K562 (cell line): ENCODE measurements at regions not wholly inside any gene's neighbourhood (a gene's known extent, or its start where the extent isn't known, plus 50 kb on each side); places are given as distances from the start of the nearest gene placed in this dataset.

Source experiments
- ATAC-seq: fragments of 200-7000 bp; cut with Tn5 transposase; 3 replicates; pipeline ENCODE4 v1.9.1; 2020; ENCODE audit warnings: moderate library complexity
- BruUV-seq: library from RNA; stranded (reverse); fragments of 400-500 nt; replicated peaks from 2 replicates; lab custom pipeline; 2021; lab: Mats Ljungman, UMichigan
- CTCF ChIA-PET: fragments of 300-600 bp; formaldehyde crosslinking; extraction: SDS; loops from one replicate; lab custom pipeline; 2021; ENCODE audit warnings: low intra/inter-chr PET ratio; lab: Yijun Ruan, JAX
- POLR2A ChIA-PET: fragments of 300-600, 350-650 bp; sonication (Branson Sonifier 250); formaldehyde crosslinking; extraction: SDS; loops from one replicate; lab custom pipeline; 2021; ENCODE audit warnings: antibody characterized with exemption, inconsistent platforms; lab: Yijun Ruan, JAX
- DNase-seq, 4 experiments: peaks; one replicate each; pipeline versions ENCODE4 v3.0.0 to v3.0.0-alpha.2; 2011 to 2018; ENCODE audit warnings: low spot score in 3 of 4, mixed read lengths in 3 of 4; ENCODE audit errors: extremely low read depth in 1 of 4
- FAIRE-seq: peaks from 2 replicates; lab custom pipeline; 2011; peaks lifted over from hg19 to GRCh38; lab: Jason Lieb, UNC
- H2AFZ ChIP-seq: 2 replicates; pipeline ENCODE4 v1.6.0; 2011; ENCODE audit warnings: low read depth, low read length, control low read depth, inconsistent platforms
- H3K27ac ChIP-seq: fragments of 200-600 bp; 3 replicates; pipeline ENCODE4 v1.8.0; 2011; ENCODE audit warnings: low read depth, mild to moderate bottlenecking, control low read depth, inconsistent platforms, low read length, moderate library complexity, mixed read lengths; ENCODE audit errors: extremely low read depth
- H3K27me3 ChIP-seq, 2 experiments: fragments of 300-600 bp in 1 of 2; 2 replicates in 1 of 2; 3 replicates in 1 of 2; pipeline versions ENCODE4 v1.6.0 to v1.8.0; 2011; ENCODE audit warnings: inconsistent platforms in 2 of 2, low read length in 2 of 2, mild to moderate bottlenecking in 1 of 2, mixed read lengths in 1 of 2, moderate library complexity in 1 of 2; ENCODE audit not compliant: control insufficient read depth in 2 of 2, insufficient read depth in 2 of 2
- H3K36me3 ChIP-seq: fragments of 300-600 bp; 3 replicates; pipeline ENCODE4 v1.8.0; 2011; ENCODE audit warnings: mild to moderate bottlenecking, low read length, inconsistent platforms; ENCODE audit not compliant: control insufficient read depth, insufficient read depth
- H3K4me1 ChIP-seq, 2 experiments: fragments of 200-600 bp in 1 of 2; replicated peaks in 1 of 2; 2 replicates in 1 of 2; 3 replicates in 1 of 2; pipeline versions ENCODE4 v1.5.1 to v1.8.0; 2011; ENCODE audit warnings: inconsistent platforms in 2 of 2, low read length in 2 of 2, mild to moderate bottlenecking in 1 of 2, mixed read lengths in 1 of 2, moderate library complexity in 1 of 2; ENCODE audit not compliant: control insufficient read depth in 2 of 2, insufficient read depth in 2 of 2
- H3K4me2 ChIP-seq: 2 replicates; pipeline ENCODE4 v1.6.1; 2011; ENCODE audit warnings: low read length, control low read depth, inconsistent platforms, mixed read lengths; ENCODE audit not compliant: insufficient read depth
- H3K4me3 ChIP-seq: fragments of 200-600 bp; sonication (generic), shearing (Covaris generic); 2 replicates; pipeline ENCODE4 v1.5.1; 2016; ENCODE audit warnings: control low read depth, inconsistent platforms
- H3K79me2 ChIP-seq: fragments of 200-600 bp; 3 replicates; pipeline ENCODE4 v1.8.0; 2011; ENCODE audit warnings: low read length, inconsistent platforms; ENCODE audit not compliant: control insufficient read depth, insufficient read depth
- H3K9ac ChIP-seq, 2 experiments: 2 replicates each; pipeline versions ENCODE4 v1.6.0 to v1.6.1; 2011; ENCODE audit warnings: low read depth in 2 of 2, low read length in 2 of 2, control low read depth in 1 of 2, inconsistent platforms in 1 of 2, mild to moderate bottlenecking in 1 of 2, mixed read lengths in 1 of 2; ENCODE audit not compliant: insufficient read depth in 1 of 2
- H3K9me1 ChIP-seq: one replicate; pipeline ENCODE4 v1.6.0; 2011; ENCODE audit warnings: inconsistent platforms, mild to moderate bottlenecking, low read length, moderate library complexity; ENCODE audit not compliant: control insufficient read depth, insufficient read depth
- H3K9me3 ChIP-seq: replicated peaks from 2 replicates; pipeline ENCODE4 v1.5.1; 2011; ENCODE audit warnings: low read depth, low read length, inconsistent platforms; ENCODE audit not compliant: control insufficient read depth, insufficient read depth
- H4K20me1 ChIP-seq: replicated peaks from 2 replicates; pipeline ENCODE4 v1.6.1; 2011; ENCODE audit warnings: low read length, inconsistent platforms, mixed read lengths; ENCODE audit not compliant: control insufficient read depth, insufficient read depth
- CBX5 ChIP-seq: IDR thresholded peaks from 2 replicates; pipeline ENCODE4 v1.6.1; 2014; ENCODE audit warnings: low read depth, borderline replicate concordance
- CTBP1 ChIP-seq: fragments of 450-650 bp; IDR thresholded peaks from 2 replicates; pipeline ENCODE4 v1.6.1; 2016; ENCODE audit warnings: borderline replicate concordance
- HNRNPLL ChIP-seq: fragments of 200-400 bp; formaldehyde crosslinking; IDR thresholded peaks from 2 replicates; pipeline ENCODE4 v1.6.1; 2017; ENCODE audit warnings: low read length, low read depth, mild to moderate bottlenecking; ENCODE audit not compliant: poor library complexity, severe bottlenecking
- JUNB ChIP-seq: fragments of 450-650 bp; formaldehyde crosslinking; conservative IDR thresholded peaks from 2 replicates; pipeline ENCODE4 v1.4.0; 2020; ENCODE audit warnings: mild to moderate bottlenecking
- MIER1 ChIP-seq: fragments of 450-650 bp; IDR thresholded peaks from 2 replicates; pipeline ENCODE4 v1.6.1; 2016; ENCODE audit warnings: antibody characterized with exemption, mild to moderate bottlenecking, low read depth
- POLR2A ChIP-seq: fragments of 450-650 bp; conservative IDR thresholded peaks from 2 replicates; pipeline ENCODE4 v1.6.1; 2016
- SOX6 ChIP-seq: fragments of 450-650 bp; IDR thresholded peaks from 2 replicates; pipeline ENCODE4 v1.6.1; 2014; ENCODE audit warnings: mild to moderate bottlenecking
- ZNF146 ChIP-seq: IDR thresholded peaks from one replicate; pipeline ENCODE4 v1.6.1; 2018; ENCODE audit warnings: missing compliant biosample characterization; ENCODE audit not compliant: unreplicated experiment
- WGBS: fragments of 100-300 bp; shearing (Covaris generic); methylation state at CpG from one replicate; pipeline ENCODE4 v1.1.6; 2016; ENCODE audit warnings: low coverage, mixed read lengths; ENCODE audit not compliant: insufficient coverage; ENCODE audit errors: missing lambda C conversion rate; 5-methylcytosine and 5-hydroxymethylcytosine counted together
- in situ Hi-C: fragments of 300-500 bp; cut with MboI; formaldehyde crosslinking; loops from 4 replicates; pipeline ENCODE4 v1.15.0; 2018; ENCODE audit warnings: inconsistent platforms, mixed read lengths
- intact Hi-C: fragments of 100-400 bp; cut with micrococcal nuclease; formaldehyde crosslinking; loops from 2 replicates; pipeline ENCODE4 v1.14.2; 2022
- TF ChIP-seq, protein P1 (sequence below): fragments of 250-450 bp; sonication (Bioruptor Pico); IDR thresholded peaks from 2 replicates; pipeline ENCODE4 v1.5.0; 2021; ENCODE audit warnings: mild to moderate bottlenecking, moderate library complexity
- TF ChIP-seq, protein P2 (sequence below): sonication (generic); formaldehyde crosslinking; IDR thresholded peaks from 2 replicates; pipeline ENCODE4 v1.8.0; 2022; ENCODE audit warnings: mild to moderate bottlenecking, missing genetic modification reagents
- TF ChIP-seq, protein P3 (sequence below): fragments of 450-650 bp; IDR thresholded peaks from one replicate; pipeline ENCODE4 v1.6.1; 2018; ENCODE audit warnings: mild to moderate bottlenecking, moderate library complexity; ENCODE audit not compliant: partially characterized antibody

DNA sequence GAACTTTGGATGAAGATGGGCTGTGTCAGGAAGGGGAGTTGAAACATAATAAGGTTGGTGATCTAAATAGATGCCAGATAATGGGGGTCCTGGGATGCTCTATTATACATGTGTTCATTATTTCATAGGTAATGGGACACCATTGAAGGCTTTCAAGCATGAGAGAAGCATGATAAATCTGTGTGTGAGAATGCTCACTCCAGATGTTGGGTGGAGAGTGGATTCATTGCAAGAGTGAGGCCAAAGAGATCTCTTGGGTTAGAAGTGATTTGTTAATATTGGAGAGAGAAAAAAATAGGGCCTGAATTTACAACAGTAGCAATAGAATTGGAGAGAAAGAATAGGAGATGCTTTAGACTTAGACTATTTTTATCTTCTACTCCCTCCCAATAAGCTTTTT lies 321.3 kb downstream of the SAMD5 start (continued):
- TF ChIP-seq, protein P1, sequence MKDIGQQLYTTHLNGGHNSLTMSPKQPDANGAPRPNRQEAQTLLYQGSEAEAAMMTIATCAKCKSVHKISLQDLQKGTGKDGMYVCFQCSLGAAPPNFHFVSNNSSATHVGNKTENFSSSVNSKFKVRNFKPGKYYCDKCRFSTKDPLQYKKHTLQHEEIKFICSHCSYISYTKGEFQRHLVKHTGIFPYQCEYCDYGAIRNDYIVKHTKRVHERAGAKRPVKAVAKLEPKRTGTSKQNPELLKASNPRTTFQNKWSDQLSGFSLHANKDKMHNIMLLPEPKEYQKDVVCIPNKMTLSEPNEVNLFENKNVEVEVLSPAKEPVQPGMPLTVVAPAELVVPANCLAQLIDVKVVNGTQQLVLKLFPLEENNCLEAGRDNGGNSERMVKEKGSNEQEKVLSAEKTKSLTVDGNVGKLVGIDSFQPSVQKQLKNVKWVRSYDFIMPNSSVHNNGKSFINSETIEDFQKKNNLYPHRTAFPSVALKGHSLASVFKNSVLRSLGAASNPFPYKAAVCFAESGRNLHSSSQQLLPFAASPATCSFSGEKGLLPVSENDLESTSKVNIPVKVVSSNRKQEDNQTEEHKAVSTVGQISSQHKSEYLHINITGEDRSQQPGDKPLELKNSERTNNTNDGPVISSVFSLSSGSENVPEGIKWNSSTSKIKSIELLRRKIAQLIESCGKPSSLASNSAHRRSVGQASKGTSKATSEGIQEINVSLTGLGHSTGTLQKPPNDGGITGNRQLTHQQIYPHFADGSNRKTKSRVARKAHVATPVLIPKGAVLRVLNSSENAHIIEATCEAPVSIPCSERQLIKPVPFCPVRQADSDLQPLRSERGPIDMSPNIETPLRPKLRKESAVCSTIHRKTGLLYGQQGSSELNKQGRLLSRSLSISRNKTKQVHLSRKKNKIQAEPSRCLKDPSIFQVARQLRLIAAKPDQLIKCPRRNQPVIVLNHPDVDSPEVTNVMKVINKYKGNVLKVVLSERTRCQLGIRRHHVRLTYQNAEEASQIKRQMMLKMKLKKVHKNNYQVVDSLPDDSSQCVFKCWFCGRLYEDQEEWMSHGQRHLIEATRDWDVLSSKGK (CRISPR knock-in tag), result no peak
- TF ChIP-seq MIER1 (no peak), HNRNPLL (no peak)
- TF ChIP-seq, protein P2, sequence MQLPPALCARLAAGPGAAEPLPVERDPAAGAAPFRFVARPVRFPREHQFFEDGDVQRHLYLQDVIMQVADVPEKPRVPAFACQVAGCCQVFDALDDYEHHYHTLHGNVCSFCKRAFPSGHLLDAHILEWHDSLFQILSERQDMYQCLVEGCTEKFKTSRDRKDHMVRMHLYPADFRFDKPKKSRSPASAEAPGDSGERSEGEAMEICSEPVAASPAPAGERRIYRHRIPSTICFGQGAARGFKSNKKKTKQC (CRISPR knock-in tag), result no peak

DNA sequence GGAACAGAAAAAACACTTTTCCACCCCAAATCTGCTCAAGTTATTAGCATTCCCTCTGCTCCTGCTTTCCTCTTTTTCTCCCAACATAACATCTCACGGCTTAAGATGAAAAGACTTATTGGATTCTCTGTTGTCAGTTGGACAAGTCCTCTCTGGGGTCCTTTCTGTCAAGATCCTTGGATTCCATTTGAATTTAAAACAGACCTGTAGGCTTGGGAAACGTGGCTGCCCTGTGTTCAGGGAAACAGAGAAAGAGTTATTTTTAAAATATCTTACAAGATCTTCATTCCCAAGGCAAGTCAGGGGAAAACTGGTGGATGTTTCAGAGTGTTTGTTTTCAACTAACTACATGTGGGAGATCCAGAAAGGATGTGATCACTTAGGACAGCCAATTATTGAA lies 322.9 kb downstream of the SAMD5 start:
- Histone ChIP-seq H3K9me1 (no peaks in the 10 kb centered on the region), H3K9me3 (no peaks in the 10 kb centered on the region), H3K4me1 (no peaks in the 10 kb centered on the region), H2AFZ (no peak overlapping the region), H3K4me3 (no peak overlapping the region), H3K79me2 (no peaks in the 10 kb centered on the region), H3K9ac (no peak overlapping the region), H3K27me3 (no peaks in the 10 kb centered on the region), H4K20me1 (no peaks in the 10 kb centered on the region), H3K36me3 (no peaks in the 10 kb centered on the region), H3K27ac (no peak overlapping the region), H3K4me2 (no peak overlapping the region)
- WGBS, result 44% methylated on average over 2 of the region's 2 CpGs
- no peak for DNase-seq
- ChIA-PET CTCF (no interaction called here), POLR2A (interaction anchor here (0.7 kb wide), 1 partner anchor 12 kb away, joined by 3 read pairs; no protein-coding TSS in a partner anchor)
- intact Hi-C loops, result no loop called here
- no peak for ATAC-seq
- BruUV-seq, result no TSS peak
- no peak for FAIRE-seq
- TF ChIP-seq SOX6 (no peak), POLR2A (no peak), CTBP1 (no peak), ZNF146 (CRISPR knock-in tag) (no peak), CBX5 (no peak), JUNB (CRISPR knock-in tag) (no peak)
- TF ChIP-seq, protein P3, sequence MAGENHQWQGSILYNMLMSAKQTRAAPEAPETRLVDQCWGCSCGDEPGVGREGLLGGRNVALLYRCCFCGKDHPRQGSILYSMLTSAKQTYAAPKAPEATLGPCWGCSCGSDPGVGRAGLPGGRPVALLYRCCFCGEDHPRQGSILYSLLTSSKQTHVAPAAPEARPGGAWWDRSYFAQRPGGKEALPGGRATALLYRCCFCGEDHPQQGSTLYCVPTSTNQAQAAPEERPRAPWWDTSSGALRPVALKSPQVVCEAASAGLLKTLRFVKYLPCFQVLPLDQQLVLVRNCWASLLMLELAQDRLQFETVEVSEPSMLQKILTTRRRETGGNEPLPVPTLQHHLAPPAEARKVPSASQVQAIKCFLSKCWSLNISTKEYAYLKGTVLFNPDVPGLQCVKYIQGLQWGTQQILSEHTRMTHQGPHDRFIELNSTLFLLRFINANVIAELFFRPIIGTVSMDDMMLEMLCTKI, result no peak
- in situ Hi-C loops, result no loop called here
